SK-N-SH (cell line): ENCODE measurements at regions not wholly inside any gene's neighbourhood (a gene's known extent, or its start where the extent isn't known, plus 50 kb on each side); places are given as distances from the start of the nearest gene placed in this dataset.

Experiments used
- MAX ChIP-seq: IDR thresholded peaks from 2 replicates; pipeline ENCODE4 v1.4.0; 2012; ENCODE audit warnings: low read depth
- YY1 ChIP-seq: IDR thresholded peaks from 2 replicates; pipeline ENCODE4 v1.4.0; 2012; ENCODE audit warnings: low read depth, mild to moderate bottlenecking
- TF ChIP-seq, protein P1 (sequence below): fragments of 200-600 bp; sonication (generic); IDR thresholded peaks from 2 replicates; pipeline ENCODE4 v1.6.1; 2017; ENCODE audit warnings: antibody characterized with exemption, mild to moderate bottlenecking, moderate library complexity

GRCh38 chr10:42491001-42491592, 147.3 kb downstream of the ZNF33B start:
- TF ChIP-seq, protein P1, sequence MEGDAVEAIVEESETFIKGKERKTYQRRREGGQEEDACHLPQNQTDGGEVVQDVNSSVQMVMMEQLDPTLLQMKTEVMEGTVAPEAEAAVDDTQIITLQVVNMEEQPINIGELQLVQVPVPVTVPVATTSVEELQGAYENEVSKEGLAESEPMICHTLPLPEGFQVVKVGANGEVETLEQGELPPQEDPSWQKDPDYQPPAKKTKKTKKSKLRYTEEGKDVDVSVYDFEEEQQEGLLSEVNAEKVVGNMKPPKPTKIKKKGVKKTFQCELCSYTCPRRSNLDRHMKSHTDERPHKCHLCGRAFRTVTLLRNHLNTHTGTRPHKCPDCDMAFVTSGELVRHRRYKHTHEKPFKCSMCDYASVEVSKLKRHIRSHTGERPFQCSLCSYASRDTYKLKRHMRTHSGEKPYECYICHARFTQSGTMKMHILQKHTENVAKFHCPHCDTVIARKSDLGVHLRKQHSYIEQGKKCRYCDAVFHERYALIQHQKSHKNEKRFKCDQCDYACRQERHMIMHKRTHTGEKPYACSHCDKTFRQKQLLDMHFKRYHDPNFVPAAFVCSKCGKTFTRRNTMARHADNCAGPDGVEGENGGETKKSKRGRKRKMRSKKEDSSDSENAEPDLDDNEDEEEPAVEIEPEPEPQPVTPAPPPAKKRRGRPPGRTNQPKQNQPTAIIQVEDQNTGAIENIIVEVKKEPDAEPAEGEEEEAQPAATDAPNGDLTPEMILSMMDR: no peak
- no peak for TF ChIP-seq YY1
- no peak for TF ChIP-seq MAX
